Smooth muscle cell (in vitro differentiated cells): ENCODE measurements at regions not wholly inside any gene's neighbourhood (a gene's known extent, or its start where the extent isn't known, plus 50 kb on each side); places are given as distances from the start of the nearest gene placed in this dataset.

Experiments
- DNase-seq: peaks from one replicate; lab custom pipeline; 2025; ENCODE audit not compliant: unreplicated experiment; lab: John Stamatoyannopoulos, UW
- H2AFZ ChIP-seq: fragments of 200-600 bp; sonication (generic); 2 replicates; pipeline ENCODE4 v1.6.0; 2016; ENCODE audit warnings: antibody characterized with exemption, low read depth, mild to moderate bottlenecking
- H3F3A ChIP-seq: fragments of 200-600 bp; sonication (generic); 2 replicates; pipeline ENCODE4 v1.6.0; 2017; ENCODE audit warnings: antibody characterized with exemption, low read depth
- H3K27ac ChIP-seq: fragments of 200-600 bp; sonication (generic); 2 replicates; pipeline ENCODE4 v1.5.1; 2016; ENCODE audit warnings: low read depth, mild to moderate bottlenecking
- H3K27me3 ChIP-seq: fragments of 200-600 bp; sonication (generic); 2 replicates; pipeline ENCODE4 v1.6.1; 2016; ENCODE audit warnings: low read depth, mild to moderate bottlenecking
- H3K36me3 ChIP-seq: fragments of 200-600 bp; sonication (generic); 2 replicates; pipeline ENCODE4 v1.5.1; 2016; ENCODE audit warnings: low read depth
- H3K4me1 ChIP-seq: fragments of 200-600 bp; sonication (generic); 2 replicates; pipeline ENCODE4 v1.5.1; 2016; ENCODE audit warnings: low read depth
- H3K4me2 ChIP-seq: fragments of 200-600 bp; sonication (generic); 2 replicates; pipeline ENCODE4 v1.6.0; 2016; ENCODE audit warnings: mild to moderate bottlenecking
- H3K4me3 ChIP-seq: fragments of 200-600 bp; sonication (generic); 2 replicates; pipeline ENCODE4 v1.5.1; 2016; ENCODE audit warnings: mild to moderate bottlenecking
- H3K79me2 ChIP-seq: fragments of 200-600 bp; sonication (generic); 2 replicates; pipeline ENCODE4 v1.6.0; 2016; ENCODE audit warnings: low read depth, mild to moderate bottlenecking
- H3K9ac ChIP-seq: fragments of 200-600 bp; sonication (generic); 2 replicates; pipeline ENCODE4 v1.6.0; 2016; ENCODE audit warnings: low read depth
- H3K9me3 ChIP-seq: fragments of 200-600 bp; sonication (generic); replicated peaks from 2 replicates; pipeline ENCODE4 v1.5.1; 2016; ENCODE audit warnings: low read depth
- H4K20me1 ChIP-seq: fragments of 200-600 bp; sonication (generic); 2 replicates; pipeline ENCODE4 v1.6.0; 2016; ENCODE audit warnings: low read depth
- WGBS: methylation state at CpG from one replicate; pipeline ENCODE4 v1.1.7; 2016; ENCODE audit warnings: low lambda C conversion rate; 5-methylcytosine and 5-hydroxymethylcytosine counted together
- TF ChIP-seq, protein P1 (sequence below): fragments of 200-600 bp; sonication (generic); IDR thresholded peaks from 2 replicates; pipeline ENCODE4 v1.5.1; 2017; ENCODE audit warnings: borderline replicate concordance, mild to moderate bottlenecking, antibody characterized with exemption; ENCODE audit not compliant: insufficient read depth, poor library complexity, severe bottlenecking

DNA sequence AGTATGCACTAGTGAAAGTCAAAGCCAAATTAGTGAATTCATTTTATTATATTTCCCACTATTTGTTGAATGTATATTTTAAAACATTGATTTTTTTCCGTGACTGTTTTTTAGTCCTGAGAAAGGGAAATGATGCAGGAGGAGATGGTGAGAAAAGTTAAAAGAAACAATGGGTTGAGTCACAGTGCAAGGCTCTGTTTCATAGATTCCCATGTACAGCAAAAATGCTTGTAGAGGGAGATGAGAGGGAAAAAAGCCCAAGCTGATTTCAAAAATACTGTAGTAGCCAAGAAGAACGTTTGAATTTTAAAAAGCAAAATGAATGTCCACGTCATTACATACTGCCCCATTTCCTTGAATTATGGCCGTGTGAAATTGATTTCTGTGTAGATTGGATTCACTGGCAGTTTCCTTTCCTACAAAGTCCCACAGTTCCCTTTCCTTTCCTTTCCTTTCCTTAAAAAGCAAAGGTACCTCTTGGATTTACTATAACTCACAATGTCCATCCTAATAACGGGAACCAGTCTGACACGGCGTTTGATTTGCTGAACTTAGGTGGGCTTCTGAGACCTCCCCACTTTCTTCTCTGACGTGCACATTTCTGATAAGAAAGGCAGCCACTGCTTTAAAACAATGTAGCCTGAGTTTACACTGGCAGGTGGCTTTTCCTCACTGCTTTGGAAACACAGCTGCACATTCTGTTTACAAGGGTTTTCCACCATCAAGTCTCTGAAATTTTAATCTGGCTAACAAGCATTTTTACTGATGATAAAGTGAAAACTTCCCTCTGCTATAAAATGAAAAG, 63.7 kb downstream of the SPCS3 start:
- H3K9ac ChIP-seq: no peak overlapping the region
- WGBS: 75% methylated on average over 8 of the region's 8 CpGs

DNA sequence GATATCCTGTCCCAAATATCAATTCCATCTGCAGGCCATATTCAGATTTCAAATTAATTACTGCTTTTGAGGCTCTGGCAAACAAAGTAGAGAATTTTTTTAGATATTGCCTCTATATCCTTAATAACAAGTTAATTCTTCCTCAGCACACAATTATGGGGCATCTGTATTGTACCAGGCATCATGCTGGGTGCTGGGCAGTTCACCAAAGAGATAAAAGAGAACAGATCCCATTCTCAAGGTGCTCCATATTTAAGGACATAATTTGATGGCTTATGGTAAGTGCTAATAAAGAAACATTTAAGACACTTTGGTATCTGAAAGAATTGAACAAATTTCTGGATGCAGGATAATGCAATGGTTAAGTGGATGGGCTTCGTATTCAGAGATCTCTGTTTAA, 65.8 kb downstream of the SPCS3 start:
- Histone ChIP-seq H3K4me1 (no peaks in the 10 kb centered on the region), H4K20me1 (no peaks in the 10 kb centered on the region), H3K4me2 (no peak overlapping the region), H3K27ac (no peak overlapping the region), H3F3A (no peaks in the 10 kb centered on the region), H3K27me3 (no peaks in the 10 kb centered on the region), H3K4me3 (no peak overlapping the region), H3K79me2 (no peaks in the 10 kb centered on the region), H2AFZ (no peak overlapping the region), H3K9ac (no peak overlapping the region), H3K36me3 (no peaks in the 10 kb centered on the region), H3K9me3 (no peaks in the 10 kb centered on the region)
- WGBS: 90% methylated on average over 1 of the region's 1 CpG
- TF ChIP-seq, protein P1, sequence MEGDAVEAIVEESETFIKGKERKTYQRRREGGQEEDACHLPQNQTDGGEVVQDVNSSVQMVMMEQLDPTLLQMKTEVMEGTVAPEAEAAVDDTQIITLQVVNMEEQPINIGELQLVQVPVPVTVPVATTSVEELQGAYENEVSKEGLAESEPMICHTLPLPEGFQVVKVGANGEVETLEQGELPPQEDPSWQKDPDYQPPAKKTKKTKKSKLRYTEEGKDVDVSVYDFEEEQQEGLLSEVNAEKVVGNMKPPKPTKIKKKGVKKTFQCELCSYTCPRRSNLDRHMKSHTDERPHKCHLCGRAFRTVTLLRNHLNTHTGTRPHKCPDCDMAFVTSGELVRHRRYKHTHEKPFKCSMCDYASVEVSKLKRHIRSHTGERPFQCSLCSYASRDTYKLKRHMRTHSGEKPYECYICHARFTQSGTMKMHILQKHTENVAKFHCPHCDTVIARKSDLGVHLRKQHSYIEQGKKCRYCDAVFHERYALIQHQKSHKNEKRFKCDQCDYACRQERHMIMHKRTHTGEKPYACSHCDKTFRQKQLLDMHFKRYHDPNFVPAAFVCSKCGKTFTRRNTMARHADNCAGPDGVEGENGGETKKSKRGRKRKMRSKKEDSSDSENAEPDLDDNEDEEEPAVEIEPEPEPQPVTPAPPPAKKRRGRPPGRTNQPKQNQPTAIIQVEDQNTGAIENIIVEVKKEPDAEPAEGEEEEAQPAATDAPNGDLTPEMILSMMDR: no peak
- no peak for DNase-seq

More for the DNA sequence above, 63.7 kb downstream of the SPCS3 start:
- H4K20me1 ChIP-seq: no peaks in the 10 kb centered on the region
- no peaks in the 10 kb centered on the region for H3K79me2 ChIP-seq
- no peak overlapping the region for H2AFZ ChIP-seq
- H3K4me1 ChIP-seq: no peaks in the 10 kb centered on the region
- H3K4me3 ChIP-seq: no peak overlapping the region
- no peaks in the 10 kb centered on the region for H3K9me3 ChIP-seq
- TF ChIP-seq, protein P1: no peak
- no peaks in the 10 kb centered on the region for H3F3A ChIP-seq
- H3K27me3 ChIP-seq: no peaks in the 10 kb centered on the region
- DNase-seq: no peak
- H3K36me3 ChIP-seq: no peaks in the 10 kb centered on the region
- no peak overlapping the region for H3K27ac ChIP-seq
- no peak overlapping the region for H3K4me2 ChIP-seq

- H3K4me1 ChIP-seq: no peaks in the 10 kb centered on the region
- WGBS: 91% methylated on average over 1 of the region's 1 CpG
- H3K27me3 ChIP-seq: no peaks in the 10 kb centered on the region
- H2AFZ ChIP-seq: no peak overlapping the region
- no peaks in the 10 kb centered on the region for H3K36me3 ChIP-seq
- H3K4me3 ChIP-seq: no peak overlapping the region
- H4K20me1 ChIP-seq: no peaks in the 10 kb centered on the region
- H3K27ac ChIP-seq: no peak overlapping the region
- H3K9me3 ChIP-seq: no peaks in the 10 kb centered on the region
- H3K4me2 ChIP-seq: no peak overlapping the region
- DNase-seq: no peak
- no peaks in the 10 kb centered on the region for H3F3A ChIP-seq
- no peaks in the 10 kb centered on the region for H3K79me2 ChIP-seq
- H3K9ac ChIP-seq: no peak overlapping the region
- TF ChIP-seq, protein P1: no peak
These were observed 67.8 kb downstream of the SPCS3 start for GRCh38 chr4:176387571-176387970.
